HL-60 (cell line): ENCODE measurements at regions not wholly inside any gene's neighbourhood (a gene's known extent, or its start where the extent isn't known, plus 50 kb on each side); places are given as distances from the start of the nearest gene placed in this dataset.

Source experiments
- CTCF ChIP-seq: IDR thresholded peaks from one replicate; pipeline ENCODE4 v1.5.1; 2011; ENCODE audit warnings: low read length, control low read depth, inconsistent platforms; ENCODE audit not compliant: insufficient read depth
- POLR2AphosphoS5 ChIP-seq: IDR thresholded peaks from 2 replicates; pipeline ENCODE4 v1.6.1; 2012; ENCODE audit warnings: low read depth
- TF ChIP-seq, protein P1 (sequence below): IDR thresholded peaks from 2 replicates; pipeline ENCODE4 v1.6.1; 2012; ENCODE audit warnings: low read depth; ENCODE audit not compliant: insufficient replicate concordance

- no peak for TF ChIP-seq CTCF
- TF ChIP-seq POLR2AphosphoS5 = no peak
- TF ChIP-seq, protein P1, sequence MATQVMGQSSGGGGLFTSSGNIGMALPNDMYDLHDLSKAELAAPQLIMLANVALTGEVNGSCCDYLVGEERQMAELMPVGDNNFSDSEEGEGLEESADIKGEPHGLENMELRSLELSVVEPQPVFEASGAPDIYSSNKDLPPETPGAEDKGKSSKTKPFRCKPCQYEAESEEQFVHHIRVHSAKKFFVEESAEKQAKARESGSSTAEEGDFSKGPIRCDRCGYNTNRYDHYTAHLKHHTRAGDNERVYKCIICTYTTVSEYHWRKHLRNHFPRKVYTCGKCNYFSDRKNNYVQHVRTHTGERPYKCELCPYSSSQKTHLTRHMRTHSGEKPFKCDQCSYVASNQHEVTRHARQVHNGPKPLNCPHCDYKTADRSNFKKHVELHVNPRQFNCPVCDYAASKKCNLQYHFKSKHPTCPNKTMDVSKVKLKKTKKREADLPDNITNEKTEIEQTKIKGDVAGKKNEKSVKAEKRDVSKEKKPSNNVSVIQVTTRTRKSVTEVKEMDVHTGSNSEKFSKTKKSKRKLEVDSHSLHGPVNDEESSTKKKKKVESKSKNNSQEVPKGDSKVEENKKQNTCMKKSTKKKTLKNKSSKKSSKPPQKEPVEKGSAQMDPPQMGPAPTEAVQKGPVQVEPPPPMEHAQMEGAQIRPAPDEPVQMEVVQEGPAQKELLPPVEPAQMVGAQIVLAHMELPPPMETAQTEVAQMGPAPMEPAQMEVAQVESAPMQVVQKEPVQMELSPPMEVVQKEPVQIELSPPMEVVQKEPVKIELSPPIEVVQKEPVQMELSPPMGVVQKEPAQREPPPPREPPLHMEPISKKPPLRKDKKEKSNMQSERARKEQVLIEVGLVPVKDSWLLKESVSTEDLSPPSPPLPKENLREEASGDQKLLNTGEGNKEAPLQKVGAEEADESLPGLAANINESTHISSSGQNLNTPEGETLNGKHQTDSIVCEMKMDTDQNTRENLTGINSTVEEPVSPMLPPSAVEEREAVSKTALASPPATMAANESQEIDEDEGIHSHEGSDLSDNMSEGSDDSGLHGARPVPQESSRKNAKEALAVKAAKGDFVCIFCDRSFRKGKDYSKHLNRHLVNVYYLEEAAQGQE = no peak
Observed at GRCh38 chr11:96664110-96664509, 274.3 kb downstream of the JRKL start.
